NOMO-1 treated with DMSO at 0.1 percent for 48 hours (cell line): ENCODE measurements at regions not wholly inside any gene's neighbourhood (a gene's known extent, or its start where the extent isn't known, plus 50 kb on each side); places are given as distances from the start of the nearest gene placed in this dataset.

Source experiments
- DNase-seq: peaks from one replicate; lab custom pipeline; 2025; ENCODE audit not compliant: unreplicated experiment; lab: John Stamatoyannopoulos, UW

DNA sequence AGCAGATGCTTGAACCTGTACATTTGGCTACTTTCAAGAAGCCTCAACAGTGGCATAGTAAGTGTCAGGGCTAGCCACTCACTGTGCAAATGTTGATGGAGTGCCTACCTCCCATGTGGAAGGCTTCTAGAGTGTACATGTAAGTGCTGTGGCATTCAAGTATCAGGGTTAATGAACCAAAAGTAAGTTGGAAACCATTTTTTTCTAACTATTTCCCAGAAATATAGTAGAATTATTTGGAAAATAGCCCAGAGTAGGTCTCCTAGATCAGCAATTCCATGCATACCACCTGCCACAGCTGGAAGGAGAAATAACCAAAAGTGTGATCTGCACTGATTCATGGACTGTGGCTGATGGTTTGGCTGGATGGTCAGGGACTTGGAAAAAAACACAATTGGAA lies 53.3 kb downstream of the FOXD1 start:
- no peak for DNase-seq

DNA sequence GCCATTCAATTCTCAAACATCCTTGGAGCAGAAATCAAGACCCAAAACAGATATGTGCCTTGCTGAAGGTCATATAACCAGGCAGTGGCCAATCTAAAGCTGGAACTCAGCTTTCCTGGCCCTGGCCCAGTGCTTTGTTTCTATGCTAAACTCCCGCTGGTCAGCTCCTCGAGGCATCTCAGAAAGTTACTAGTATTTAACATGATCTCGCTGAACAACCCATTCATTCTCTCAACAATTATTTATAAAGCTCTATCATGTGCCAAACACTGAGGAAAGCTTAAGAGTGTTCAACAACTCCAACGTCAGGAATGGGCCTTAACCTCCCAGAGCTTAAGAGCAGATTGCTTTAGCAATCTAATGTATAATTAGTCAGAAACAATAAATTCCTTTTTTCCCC lies 54.0 kb downstream of the FOXD1 start:
- no peak for DNase-seq

DNA sequence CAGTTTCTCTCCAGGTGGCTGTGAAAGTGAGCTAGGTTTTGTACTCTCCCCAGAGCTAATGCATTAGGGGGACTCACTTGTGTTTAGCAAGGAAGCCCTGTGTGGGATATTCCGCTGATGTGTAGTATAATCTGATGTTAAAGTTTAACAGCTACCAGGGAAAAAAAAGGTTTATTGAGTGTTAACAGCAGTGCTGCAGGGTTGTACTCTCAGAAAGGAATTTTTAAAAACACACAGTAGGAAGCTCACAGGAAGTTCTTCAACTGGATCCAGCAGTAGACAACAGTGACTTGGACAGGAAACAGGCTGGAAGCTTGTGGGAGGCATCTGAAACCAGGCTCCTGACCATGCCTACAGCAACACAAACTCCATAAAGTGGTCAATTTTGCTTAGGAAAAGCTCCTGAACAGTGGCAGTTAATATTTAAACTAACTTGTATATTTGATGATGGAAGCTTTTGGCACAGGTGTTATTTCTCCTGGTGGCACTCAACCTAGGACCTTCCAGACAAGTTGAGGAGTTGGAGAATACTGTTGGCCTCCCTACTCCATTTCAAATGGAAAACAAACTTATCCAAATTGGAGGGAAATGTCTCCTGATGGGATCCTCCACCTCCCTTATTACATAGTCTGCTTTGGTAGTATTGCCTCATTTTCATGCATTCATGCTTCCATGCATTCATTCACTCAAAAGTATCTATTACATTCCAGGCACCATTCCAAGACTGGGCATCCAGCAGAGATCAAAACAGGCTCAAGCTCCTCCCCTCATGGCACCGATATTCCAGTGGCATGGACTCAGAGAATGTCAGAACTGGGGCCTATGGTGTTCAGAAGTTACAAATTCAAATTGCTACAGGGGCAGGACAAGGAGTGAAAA lies 54.7 kb downstream of the FOXD1 start:
- DNase-seq = no peak

DNA sequence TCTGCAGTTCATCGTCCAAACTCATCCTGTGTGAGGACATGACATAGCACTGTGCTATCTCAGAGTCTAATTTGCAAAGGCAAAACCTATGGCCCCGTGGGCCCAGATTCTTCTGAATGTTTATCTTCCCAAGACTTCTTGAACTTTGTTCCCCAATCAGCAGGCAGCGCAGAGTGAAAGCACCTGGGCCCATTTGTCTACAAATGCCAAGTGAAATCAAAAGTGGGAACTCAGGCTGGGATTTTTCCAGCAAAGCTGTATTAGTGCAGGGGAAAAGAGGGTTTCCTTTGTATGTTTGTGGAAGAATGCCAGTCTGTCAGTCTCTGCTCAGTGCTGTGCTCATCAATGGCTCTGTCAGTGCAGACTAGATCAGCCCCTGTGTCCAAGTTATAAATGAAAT lies 55.8 kb downstream of the FOXD1 start:
- DNase-seq = no peak

DNA sequence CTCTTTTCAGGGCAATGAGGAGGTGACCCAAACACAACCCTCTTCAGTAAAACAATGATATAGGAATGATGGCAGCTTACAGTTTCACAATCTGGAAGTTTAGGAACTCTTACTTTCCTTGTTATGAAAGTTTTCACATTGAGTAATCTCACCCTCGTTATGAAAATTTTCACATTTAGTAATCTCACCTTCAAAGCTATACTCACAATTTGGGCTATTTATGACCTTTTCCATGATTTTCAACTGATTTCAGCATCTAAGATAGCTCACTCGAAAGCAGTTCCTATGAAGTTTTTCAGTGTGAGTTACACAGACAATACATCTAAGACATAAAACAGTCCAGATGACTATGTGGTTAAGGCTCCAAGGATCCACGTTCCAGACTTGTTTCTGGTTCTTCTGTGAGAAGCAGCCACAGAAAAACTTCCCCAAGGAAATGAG lies 57.1 kb downstream of the FOXD1 start:
- DNase-seq = no peak

DNA sequence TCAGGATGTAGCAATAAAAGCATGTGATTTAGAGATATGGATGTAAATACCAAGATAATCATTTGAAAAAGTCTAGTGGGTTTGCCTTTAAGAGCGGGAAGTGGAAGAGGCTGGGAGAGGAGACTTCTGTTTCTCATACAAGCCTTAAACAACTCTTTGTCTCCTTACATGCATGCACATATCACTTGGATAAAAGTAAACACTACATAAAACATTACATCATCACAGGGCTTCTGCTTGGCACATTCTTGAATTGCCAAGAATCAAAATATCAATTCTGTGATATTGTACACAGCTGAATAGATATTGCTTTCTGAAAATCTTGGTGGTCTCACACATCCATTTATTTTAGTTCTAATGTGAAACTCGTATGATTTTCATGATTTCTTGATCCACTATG lies 57.6 kb downstream of the FOXD1 start:
- no peak for DNase-seq

DNA sequence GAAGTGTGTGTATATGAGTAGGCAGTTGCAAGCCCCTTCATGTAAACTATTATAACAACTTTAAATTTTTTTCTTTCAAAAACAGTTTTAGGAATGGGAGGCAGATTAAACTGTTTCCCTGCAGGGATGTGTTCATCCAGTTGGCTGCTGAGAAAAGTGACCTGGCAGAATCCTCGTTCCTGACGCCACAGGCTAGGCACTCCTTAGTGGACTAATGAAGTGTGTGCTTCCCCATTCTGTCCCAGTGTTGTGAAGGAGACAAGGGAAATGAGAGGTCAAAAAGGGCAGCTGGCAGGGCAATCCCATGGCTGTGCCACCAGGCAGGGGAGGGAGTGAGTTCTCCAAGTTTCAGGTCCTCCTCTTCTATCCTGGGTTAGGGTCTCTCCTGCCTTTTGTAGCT lies 59.8 kb downstream of the FOXD1 start:
- no peak for DNase-seq

DNA sequence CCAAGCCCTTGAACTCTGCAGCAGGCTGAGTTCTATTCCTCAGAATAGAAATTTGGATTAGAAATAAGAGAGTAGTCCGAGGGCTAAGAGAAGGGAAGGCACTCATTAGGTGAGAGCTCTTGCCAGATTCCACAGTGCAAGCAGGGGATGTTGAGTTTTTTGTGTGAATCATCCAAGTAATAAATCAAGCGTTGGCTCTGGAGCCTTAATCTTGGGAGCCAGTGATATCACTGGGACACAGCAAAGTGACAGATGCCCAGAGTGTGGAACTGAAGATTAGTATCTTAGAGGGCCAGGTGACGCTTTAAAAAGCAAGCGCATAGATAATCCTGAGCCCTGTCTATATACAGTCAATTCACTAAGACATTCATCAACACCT lies 60.3 kb downstream of the FOXD1 start:
- no peak for DNase-seq

DNA sequence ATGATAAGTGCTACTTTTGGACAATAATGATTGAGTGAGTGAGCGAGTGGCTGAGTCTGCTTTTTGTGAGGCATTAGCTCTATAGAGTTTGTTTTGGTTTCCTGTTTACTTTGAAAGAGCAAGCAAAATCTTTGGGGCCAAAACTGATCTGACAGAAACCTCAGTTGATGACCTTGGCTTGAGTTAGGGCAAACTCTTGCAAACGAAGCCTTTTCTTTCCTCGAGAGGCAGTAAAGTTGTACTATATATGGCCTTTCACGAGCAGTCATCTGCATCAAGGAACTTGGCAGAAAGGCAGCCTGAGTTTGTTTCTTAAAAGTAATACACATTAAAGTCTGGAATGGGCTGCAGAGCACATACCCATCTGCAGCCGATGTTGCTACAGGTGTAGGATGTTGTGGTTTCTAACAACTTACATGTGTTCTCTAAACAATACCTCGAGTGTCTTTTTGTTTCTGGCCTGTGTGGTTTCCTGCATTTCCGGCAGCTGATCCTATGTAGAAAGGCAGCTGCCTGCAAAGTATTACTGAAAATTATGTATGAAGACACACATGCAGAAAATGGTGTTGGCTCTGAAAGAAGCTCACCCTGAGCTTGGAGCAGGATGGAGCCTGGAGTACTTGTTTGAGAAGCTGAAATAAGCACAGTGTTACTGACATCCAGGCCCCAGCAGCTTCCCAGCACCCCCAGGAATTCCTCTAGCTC lies 60.8 kb downstream of the FOXD1 start:
- no peak for DNase-seq

DNA sequence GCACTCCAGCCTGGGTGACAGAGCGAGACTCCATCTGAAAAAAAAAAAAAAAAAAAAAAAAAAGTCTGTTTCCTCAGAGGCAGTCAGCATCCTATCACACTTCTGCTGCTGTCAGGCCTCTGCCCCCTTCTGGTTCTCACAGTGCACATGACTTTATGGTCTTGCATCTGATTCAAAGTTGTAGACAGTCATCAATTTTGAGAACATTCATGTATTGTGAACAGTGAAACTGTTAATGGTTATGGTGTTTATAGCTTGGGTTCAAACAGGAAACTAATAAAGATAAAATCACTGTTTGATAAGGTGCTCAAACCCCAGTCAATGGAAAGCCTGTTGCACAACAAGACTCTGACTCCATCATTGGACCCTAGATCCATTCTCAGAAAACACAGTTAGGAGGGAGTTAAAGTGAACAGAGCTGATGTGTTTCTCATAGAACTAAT lies 61.4 kb downstream of the FOXD1 start:
- no peak for DNase-seq

DNA sequence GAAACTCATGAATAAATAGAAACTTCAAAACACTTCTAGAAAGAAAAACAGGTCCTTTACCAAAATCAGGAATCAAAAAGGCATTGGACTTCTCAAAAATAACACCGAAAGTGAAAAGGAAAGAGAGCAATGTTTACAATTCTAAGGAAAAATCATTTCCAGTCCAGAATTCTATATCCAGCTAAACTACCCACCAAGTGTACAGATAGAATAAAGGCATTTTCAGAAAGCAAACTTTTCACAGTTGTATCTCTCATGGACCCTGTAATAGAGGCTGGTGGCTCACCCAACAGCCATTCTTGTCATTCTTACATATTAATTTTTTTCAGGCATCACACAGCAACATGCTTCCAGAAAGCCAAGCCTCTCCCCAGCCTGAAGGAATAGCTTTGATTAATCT lies 63.7 kb downstream of the FOXD1 start:
- DNase-seq = no peak

DNA sequence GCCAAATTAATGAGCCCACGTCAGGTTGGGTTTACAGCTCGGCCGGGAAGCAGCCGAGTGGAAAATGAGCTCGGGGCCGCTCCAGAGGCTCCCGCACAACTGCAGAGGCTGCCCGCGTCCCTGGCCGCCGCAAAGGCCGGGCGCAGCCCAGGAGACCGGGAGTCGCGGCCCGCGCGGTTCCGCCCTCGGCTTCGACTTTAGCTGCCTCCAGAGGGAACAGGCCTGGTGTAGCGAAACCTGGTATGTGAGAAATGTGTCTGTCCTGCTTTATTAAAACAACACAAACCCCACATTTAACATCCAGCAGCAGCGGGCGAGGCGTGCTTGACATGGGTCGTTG lies 66.2 kb downstream of the FOXD1 start:
- no peak for DNase-seq

DNA sequence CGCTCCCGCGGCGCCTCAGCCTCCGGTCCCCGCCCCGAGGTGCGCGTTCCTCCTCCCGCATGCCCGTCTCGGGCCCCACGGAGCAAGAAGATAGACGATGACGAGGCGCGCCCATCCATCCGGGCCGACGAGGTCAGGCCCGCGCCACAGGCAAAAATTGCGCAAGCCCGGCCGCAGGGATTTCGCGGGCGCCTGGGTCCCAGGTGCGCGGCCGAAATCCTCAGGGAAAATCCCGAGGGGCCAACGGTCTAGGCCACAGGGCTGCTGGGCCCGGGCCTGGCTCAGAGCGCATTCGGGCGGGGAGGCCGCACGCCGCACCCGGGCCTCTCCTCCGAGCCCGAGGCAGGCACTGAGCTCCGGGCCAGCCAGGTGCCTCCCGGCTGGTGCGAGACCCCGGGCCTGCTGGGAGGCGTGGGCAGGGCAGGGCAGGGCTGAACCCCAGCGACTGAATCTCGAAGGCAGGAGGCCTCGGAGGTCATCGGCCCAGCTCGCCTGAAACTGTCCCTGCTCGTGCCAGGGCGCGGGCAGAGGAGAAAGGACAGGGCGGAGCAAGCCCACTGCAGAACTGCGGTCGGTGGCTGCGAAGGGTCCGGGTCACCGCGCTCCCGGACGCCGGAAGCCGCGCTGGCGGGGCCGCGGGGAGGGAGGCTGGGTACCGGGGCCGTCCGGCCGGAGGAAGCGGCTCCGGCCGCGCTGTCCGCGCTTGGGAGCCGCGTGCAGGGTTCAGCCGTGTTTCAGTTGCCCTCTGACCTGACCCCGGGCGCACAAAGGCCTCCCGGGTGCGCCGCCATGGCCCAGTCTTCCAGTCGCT lies 66.8 kb downstream of the FOXD1 start:
- no peak for DNase-seq

DNA sequence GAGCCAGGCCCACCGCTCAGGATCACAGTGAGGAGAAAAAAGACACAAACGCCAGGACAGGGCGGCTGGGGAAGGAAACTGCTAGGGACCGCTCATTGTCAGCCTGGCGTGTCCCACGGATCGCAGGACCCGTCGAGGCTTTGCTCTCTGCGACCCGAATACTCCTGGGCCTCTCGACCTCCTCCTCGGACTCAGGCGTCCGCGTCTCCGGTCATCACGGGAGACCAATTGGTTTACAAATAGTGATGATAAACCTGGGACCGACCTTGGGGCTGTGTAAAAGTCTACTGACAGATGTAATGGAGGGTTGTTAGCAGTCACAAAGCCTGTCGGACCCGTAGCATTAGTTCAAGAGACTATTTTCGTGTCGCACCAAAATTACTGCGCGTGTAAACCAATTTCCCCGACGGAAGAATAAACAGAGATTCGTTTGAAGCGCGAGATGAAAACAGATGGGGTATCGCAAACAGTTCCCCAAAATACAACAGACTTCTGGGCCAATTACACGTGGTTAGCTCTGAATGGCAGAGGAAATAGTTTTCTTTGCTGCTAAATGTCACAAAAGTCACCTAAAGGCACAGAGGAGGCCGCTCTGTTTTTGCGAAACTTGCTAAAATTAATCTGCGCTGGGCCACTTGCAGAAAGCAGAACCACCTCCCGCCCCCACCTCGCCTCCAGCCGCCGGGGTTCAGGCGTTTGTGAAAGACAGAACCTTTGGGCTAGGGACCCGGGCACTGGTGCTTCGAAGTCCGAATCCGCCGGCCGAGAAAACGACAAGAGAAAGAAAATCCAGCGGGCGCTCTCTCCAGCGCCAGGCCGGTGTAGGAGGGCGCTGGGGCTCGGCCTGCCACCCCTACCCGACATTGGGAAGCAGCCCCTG lies 67.6 kb downstream of the FOXD1 start:
- DNase-seq = no peak

DNA sequence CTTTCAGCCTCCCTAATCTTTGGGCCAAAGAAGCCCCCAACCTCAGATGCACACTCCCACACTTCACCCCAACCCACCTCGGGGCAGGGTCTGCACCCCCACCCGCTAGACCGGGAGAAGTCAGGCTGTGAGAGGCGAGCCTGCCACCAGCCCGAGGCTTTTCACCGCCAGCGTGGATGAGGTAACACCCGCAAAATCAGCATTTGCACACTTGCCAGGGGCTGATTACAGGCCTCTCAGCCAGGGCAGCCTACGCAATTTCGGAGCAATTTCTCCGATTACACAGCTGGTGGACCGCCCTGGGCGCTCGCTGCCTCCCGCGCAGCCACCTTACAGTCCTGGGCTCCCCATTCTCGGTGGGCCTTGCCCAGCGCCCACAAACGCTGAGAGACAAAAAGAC lies 68.5 kb downstream of the FOXD1 start:
- DNase-seq = no peak

DNA sequence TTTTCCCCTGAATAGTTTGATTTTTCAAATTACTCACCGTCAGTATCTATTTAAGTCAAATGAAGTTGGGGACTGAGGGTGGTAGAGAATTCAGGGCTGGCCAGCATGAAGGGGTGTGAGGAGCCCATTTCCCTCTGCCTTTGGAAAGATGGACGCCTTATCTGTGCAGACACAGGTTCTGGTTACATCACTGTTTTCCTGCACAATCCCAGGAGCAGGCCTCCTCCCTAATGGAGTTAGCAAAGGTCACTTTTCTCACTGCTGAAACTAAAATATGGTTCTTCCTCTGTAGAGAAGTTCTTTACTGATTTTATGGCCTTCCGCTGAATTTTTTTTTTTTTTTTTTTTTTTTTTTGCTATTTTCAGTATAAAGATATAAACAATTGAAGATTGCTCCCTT lies 69.1 kb downstream of the FOXD1 start:
- DNase-seq = no peak

DNA sequence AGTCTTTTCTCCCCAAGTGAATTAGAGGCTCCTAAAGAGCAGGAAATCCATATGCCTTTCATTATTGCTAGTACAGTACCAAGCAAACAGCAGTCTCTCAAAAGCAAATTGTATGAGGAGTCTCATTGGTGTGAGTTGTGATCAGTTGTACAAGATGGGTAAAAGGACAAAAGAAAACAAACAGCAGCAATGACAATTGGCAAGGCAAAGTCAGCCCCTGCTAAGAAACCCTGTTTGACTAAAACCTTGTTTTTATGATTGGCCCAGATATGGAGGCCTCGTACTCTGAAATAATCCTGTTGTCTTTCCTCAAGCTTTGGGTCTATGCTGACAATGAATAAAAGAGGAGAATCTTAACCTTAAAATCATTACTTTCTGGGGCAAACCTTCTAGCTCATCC lies 69.8 kb downstream of the FOXD1 start:
- no peak for DNase-seq

DNA sequence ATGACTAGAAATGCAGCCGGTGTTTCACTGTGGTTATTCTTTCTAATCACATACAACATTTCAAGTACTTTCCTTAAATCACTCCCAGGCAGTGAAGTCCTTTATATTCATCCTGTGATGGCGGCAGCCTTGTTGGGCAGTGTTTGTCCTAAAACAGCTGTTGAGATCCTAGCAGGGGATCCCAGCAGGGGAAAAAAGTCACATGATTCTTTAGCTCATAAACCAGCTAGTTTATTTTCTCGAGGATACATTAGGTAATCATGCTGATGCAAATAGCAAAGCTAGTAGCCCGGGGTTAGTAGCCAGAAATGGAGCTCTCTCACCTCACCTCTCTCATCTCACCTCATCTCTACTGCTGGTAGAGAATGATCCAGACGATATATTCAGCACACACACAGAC lies 70.5 kb downstream of the FOXD1 start:
- no peak for DNase-seq

DNA sequence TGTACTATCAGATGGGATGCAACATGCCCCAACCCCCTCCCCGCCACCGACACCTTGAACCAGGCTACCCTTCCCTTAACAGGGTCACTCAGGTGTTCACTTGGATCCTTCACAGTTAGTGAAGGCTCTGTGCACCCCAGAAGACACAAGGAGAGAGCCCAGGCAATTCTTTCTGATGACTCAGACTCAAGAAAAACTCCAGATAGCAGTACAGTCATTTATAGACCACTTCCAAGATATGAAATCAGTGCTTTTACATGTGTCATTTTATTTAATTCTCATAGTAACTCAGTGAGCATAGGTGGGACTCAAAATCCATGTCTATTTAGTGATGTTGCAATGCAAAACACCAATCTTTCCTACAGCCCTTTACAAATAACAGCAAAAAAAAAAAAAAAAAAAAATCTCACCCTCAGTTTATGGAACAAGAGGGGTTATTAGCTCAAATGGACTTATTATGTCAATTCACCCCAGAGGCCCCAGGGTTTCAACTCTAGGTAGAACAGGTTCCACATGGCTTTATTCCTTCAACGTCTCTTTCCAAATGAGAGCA lies 71.9 kb downstream of the FOXD1 start:
- DNase-seq = no peak

DNA sequence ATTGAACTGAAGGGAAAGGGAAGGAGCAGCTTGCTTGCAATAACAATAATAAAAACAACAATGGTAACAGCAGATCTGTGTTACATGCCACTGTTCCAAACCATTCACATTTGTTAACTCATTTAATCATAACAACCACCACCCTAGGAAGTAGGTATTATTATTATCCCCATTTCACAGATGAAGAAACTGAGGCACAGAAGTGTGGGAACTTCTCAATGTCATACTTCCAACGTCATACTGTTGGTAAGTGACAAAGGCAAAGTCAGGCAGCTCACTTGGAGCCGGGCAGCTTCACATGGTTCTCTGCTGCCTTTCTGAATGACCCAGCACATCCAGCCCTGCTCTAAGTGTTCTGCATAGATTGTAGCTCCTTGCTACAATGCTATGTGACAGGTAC lies 72.6 kb downstream of the FOXD1 start:
- no peak for DNase-seq

DNA sequence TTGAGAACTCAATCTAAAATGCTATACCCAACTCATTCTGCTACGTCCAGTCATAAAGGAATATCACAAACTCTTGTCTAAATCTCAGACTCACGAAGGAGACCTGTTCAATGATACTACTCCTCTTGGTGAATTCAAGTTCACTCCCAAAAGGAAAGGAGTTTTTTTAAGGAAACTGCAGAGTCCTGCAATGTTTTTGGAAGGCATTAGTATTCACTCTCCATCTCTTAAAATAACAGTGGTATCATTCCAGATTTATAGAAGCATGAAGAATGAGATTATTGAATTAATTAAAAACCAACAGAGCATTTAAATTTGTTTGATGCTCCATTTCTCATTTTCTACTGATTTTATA lies 73.4 kb downstream of the FOXD1 start:
- DNase-seq = no peak
